Keratinocyte (primary cell): ENCODE measurements at regions not wholly inside any gene's neighbourhood (a gene's known extent, or its start where the extent isn't known, plus 50 kb on each side); places are given as distances from the start of the nearest gene placed in this dataset.

Experiments used
- EZH2 ChIP-seq: IDR thresholded peaks from one replicate; pipeline ENCODE4 v1.6.1; 2012; ENCODE audit warnings: inconsistent platforms, mild to moderate bottlenecking, low read length, moderate library complexity
- TF ChIP-seq, protein P1 (sequence below), 3 experiments: IDR thresholded peaks in 1 of 3; conservative IDR thresholded peaks in 1 of 3; optimal IDR thresholded peaks in 1 of 3; 2 replicates in 2 of 3; 3 replicates in 1 of 3; pipeline versions ENCODE3 to v1.5.1; 2011; ENCODE audit warnings: low read length in 3 of 3, mild to moderate bottlenecking in 3 of 3, moderate library complexity in 2 of 3, control low read depth in 1 of 3, inconsistent platforms in 1 of 3; ENCODE audit not compliant: insufficient read depth in 2 of 3; ENCODE audit errors: extremely low read depth in 1 of 3

DNA sequence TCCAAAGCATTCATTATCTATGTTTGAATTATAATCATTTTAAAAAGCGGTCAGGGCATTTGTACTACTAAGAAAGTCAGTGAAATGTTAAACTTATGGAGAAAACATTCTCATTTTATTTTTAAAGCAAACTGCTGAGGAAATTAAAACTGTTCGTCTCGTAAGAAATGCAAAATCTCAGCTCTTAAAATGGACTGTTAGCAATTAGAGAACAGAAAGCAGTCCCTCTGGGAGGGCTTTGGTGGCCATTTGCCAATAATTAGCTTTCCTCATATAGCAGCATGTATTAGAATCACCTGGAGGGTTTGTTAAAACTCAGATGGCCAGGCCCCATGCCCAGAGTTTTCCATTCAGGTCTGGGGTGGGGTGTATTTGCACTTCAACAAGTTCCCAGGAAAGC is 120.7 kb upstream of the RASEF start:
- TF ChIP-seq, protein P1, sequence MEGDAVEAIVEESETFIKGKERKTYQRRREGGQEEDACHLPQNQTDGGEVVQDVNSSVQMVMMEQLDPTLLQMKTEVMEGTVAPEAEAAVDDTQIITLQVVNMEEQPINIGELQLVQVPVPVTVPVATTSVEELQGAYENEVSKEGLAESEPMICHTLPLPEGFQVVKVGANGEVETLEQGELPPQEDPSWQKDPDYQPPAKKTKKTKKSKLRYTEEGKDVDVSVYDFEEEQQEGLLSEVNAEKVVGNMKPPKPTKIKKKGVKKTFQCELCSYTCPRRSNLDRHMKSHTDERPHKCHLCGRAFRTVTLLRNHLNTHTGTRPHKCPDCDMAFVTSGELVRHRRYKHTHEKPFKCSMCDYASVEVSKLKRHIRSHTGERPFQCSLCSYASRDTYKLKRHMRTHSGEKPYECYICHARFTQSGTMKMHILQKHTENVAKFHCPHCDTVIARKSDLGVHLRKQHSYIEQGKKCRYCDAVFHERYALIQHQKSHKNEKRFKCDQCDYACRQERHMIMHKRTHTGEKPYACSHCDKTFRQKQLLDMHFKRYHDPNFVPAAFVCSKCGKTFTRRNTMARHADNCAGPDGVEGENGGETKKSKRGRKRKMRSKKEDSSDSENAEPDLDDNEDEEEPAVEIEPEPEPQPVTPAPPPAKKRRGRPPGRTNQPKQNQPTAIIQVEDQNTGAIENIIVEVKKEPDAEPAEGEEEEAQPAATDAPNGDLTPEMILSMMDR (optimal IDR thresholded peaks at IDR 0.05 in 1 of 3, IDR thresholded peaks at IDR 0.05 in 1 of 3, conservative IDR thresholded peaks at IDR 0.05 in 1 of 3; ENCODE audit: extremely low read depth in 1 of 3, insufficient read depth in 2 of 3, low read length in 3 of 3): no peak
- TF ChIP-seq EZH2: no peak
